Astrocyte of the cerebellum (primary cell): ENCODE measurements at regions not wholly inside any gene's neighbourhood (a gene's known extent, or its start where the extent isn't known, plus 50 kb on each side); places are given as distances from the start of the nearest gene placed in this dataset.

Experiments used
- DNase-seq: peaks from one replicate; pipeline ENCODE4 v3.0.0-alpha.2; 2011; ENCODE audit warnings: low read depth
- H3K4me3 ChIP-seq: 2 replicates; pipeline ENCODE4 v1.5.1; 2011; ENCODE audit warnings: mild to moderate bottlenecking, low read depth, low read length, moderate library complexity
- CTCF ChIP-seq: IDR thresholded peaks from 2 replicates; pipeline ENCODE4 v1.5.1; 2012; ENCODE audit warnings: low read length, low read depth, moderate library complexity, mild to moderate bottlenecking; ENCODE audit errors: missing control alignments
- in situ Hi-C: cut with HindIII; loops from 2 replicates; pipeline ENCODE4 v1.10.0; 2017; ENCODE audit warnings: low sequenced_read_pairs

DNA sequence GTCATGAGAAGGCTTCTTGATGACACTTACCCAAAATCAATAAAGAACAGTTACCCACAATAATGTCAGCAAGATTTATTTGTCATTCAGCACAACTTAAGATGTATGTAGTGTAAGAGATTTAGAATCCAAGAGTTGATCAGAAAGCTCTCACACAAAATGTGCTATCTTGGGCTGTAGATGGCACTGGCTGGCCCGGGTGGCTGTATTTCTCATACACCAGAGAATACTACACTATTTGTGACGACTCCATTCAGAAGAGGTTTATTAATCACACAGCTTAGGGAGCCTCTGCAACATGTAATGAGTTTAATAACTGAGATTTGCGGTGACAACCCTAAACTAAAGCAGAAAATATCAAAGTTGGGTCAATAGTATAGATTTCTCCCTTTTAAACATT, 530.4 kb upstream of the KLHL29 start:
- in situ Hi-C loops = no loop called here
- no peak for DNase-seq
- H3K4me3 ChIP-seq = no peak overlapping the region
- no peak for TF ChIP-seq CTCF

DNA sequence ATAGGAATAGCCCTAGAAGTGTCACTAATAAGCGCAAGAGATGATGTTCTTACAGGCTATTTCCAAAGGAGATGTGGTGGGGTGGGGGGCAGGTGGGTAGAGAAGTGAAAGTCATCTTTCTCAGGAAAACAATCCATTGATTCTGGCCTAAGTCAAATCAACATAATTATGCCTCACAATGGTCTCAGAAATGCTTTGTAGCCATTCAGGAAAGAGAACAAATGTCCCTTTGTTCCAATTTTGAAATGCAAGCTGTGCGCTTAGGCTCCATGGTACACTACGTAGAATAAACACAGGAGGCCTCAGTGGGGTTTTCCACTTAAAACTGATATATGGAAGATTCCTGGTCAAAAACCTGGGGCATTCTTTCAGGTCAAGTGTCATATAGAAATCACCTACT, 529.9 kb upstream of the KLHL29 start:
- no peak for DNase-seq
- TF ChIP-seq CTCF = no peak
- H3K4me3 ChIP-seq = no peak overlapping the region
- in situ Hi-C loops = no loop called here

DNA sequence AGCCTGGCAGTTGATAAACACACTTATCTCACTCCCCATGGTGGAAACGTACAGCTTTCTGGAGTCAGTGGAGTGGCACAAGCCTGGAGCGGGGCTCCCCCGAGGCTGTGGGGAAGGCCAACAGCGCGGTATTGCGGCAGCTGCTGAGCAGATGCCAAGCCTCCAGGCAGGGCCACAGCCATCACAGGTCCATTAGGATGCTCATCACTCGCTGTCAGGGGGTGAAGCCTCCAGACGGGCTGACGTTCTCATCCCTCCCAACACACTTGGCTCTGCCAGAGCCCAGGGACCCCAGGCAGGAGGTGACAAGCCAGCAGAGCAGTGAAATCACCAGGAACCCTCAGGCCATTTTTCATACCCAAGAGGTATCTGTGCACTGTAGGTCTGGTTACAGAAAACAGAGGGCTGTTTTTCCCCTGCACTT, 529.2 kb upstream of the KLHL29 start:
- in situ Hi-C loops = no loop called here
- TF ChIP-seq CTCF = no peak
- no peak for DNase-seq
- H3K4me3 ChIP-seq = no peak overlapping the region

DNA sequence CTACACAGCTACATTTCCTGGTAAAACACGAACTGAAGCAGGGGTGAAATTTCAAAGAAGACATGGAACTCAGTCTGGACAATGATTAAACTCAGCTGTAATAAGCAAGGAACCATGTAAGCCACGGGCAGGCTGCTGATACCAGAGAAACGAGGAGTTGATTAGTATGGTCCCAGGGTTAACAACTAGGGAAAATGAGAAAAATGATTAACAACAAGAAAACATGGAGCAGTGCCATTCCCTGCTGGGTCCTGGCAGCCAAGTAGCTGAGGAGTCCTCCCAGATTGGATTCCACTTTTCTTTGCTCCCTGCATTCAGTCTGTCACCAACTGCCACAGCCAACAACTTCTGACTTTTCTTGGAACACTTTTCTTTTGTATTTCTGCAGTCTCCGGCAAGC, 517.0 kb upstream of the KLHL29 start:
- DNase-seq = no peak
- no peak overlapping the region for H3K4me3 ChIP-seq
- no peak for TF ChIP-seq CTCF
- in situ Hi-C loops = no loop called here

DNA sequence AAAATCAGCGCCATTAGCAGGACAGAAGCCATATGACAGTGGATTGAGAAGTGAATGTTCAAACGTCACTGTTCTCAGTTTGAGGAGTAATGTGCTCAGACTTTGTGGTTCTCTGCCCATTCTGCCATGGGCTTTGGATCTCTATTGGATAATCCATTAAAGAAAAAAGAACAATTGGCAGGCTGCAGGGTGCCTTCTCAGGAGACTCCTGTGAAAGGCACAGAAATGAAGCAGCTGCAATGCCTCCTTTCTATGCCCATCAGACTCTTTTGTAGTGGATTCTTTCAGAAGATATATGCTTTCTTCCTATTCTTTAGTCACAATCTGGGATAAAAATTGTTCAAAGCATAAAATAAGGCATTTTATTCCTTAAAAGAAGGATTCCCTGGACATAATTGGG, 506.9 kb upstream of the KLHL29 start:
- TF ChIP-seq CTCF = no peak
- DNase-seq = no peak
- H3K4me3 ChIP-seq = no peak overlapping the region
- in situ Hi-C loops = no loop called here

DNA sequence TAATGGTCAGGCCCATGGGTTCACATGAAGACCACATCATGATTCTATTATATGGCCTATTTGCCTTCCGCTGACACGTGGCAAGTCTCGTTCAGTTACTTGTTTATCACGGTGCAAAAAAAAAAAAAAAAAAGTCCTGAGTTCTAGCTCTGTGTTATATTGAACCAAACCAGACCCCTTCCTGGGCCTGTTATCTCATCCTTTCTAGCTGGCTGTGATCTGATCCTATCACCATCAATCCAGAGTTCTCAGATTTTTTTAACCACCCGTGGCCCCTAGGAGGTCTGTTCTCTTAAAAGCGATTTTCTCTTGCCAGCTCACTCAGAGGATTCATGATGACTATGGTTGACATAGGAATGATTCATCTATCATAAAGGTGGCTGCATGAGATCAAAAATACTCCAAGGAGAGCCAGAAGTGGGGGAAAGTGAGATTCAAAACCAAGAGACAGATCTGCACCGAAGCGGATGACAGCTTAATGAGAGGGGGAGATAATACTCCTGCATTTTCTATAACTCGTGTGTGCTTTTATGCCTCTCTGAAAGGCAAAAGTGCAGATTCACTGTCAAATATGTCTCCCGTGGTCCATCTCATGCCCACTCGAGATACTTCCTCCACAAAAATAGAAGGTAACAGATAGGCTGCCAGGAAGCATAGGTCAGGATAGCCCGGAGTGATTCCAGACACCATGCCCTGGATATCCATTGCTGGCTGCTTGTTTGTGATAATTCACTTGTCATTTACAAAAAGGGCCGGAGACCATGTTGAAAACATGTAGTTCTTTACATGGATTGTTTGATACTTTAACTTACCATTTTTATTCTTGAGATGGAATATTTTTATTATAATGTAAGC, 505.7 kb upstream of the KLHL29 start:
- in situ Hi-C loops = no loop called here
- TF ChIP-seq CTCF = no peak
- DNase-seq = no peak
- H3K4me3 ChIP-seq = no peak overlapping the region
